Vagina (tissue), 2 donors: ENCODE measurements at regions not wholly inside any gene's neighbourhood (a gene's known extent, or its start where the extent isn't known, plus 50 kb on each side); places are given as distances from the start of the nearest gene placed in this dataset.

Experiments
- DNase-seq, 2 donors: peaks; one replicate each; pipeline ENCODE4 v3.0.0-alpha.2; 2017; ENCODE audit errors: extremely low spot score in 2 of 2
- H3K27ac ChIP-seq: fragments of 200-600 bp; sonication (generic); one replicate; pipeline ENCODE4 v1.5.1; 2019
- H3K27me3 ChIP-seq: fragments of 200-600 bp; sonication (generic); one replicate; pipeline ENCODE4 v1.5.1; 2019
- H3K36me3 ChIP-seq, 2 donors: fragments of 200-600 bp; sonication (generic); one replicate each; pipeline ENCODE4 v1.5.1; 2017 to 2019
- H3K4me1 ChIP-seq: fragments of 200-600 bp; sonication (generic); one replicate; pipeline ENCODE4 v1.5.1; 2019
- H3K4me3 ChIP-seq, 2 donors: fragments of 200-600 bp; sonication (generic); 1 replicate in 1 of 2; 2 replicates in 1 of 2; pipeline ENCODE4 v1.5.1; 2016 to 2019
- H3K9me3 ChIP-seq: fragments of 200-600 bp; sonication (generic); one replicate; pipeline ENCODE4 v1.5.1; 2019
- CTCF ChIP-seq, 3 experiments: fragments of 450-650 bp in 2 of 3; fragments of 200-600 bp in 1 of 3; sonication (generic) in 1 of 3; IDR thresholded peaks; one replicate each; pipeline ENCODE4 v1.5.1; 2017 to 2019; ENCODE audit warnings: antibody characterized with exemption in 3 of 3, mild to moderate bottlenecking in 2 of 3, moderate library complexity in 2 of 3
- POLR2A ChIP-seq, 2 donors: fragments of 450-650 bp; IDR thresholded peaks; one replicate each; pipeline ENCODE4 v1.6.1; 2017; ENCODE audit warnings: antibody characterized with exemption in 2 of 2, mild to moderate bottlenecking in 2 of 2, moderate library complexity in 2 of 2
- POLR2AphosphoS5 ChIP-seq, 2 donors: sonication (generic); formaldehyde crosslinking; IDR thresholded peaks; one replicate each; pipeline ENCODE4 v1.9.0; 2017; ENCODE audit warnings: antibody characterized with exemption in 2 of 2, mild to moderate bottlenecking in 2 of 2, low read depth in 1 of 2; ENCODE audit not compliant: insufficient read depth in 1 of 2
- intact Hi-C: fragments of 100-400 bp; cut with DNase I; formaldehyde crosslinking; loops from one replicate; pipeline ENCODE4 v1.15.1; 2023

- Histone ChIP-seq H3K4me3 (no peak overlapping the region), H3K27ac (no peak overlapping the region), H3K36me3 (no peaks in the 10 kb centered on the region), H3K9me3 (no peaks in the 10 kb centered on the region), H3K4me1 (no peaks in the 10 kb centered on the region), H3K27me3 (no peaks in the 10 kb centered on the region)
- no peak for TF ChIP-seq CTCF (IDR thresholded peaks at IDR 0.05)
- no peak for TF ChIP-seq POLR2AphosphoS5 (IDR thresholded peaks at IDR 0.05; ENCODE audit: insufficient read depth in 1 of 2, low read depth in 1 of 2)
- no peak for TF ChIP-seq POLR2A (IDR thresholded peaks at IDR 0.05)
- intact Hi-C loops = no loop called here
- peak in 1 of 2 donors; percentile 22 for DNase-seq
These were observed 187.2 kb upstream of the SOX1 start for GRCh38 chr13:111879719-111880118.

DNA sequence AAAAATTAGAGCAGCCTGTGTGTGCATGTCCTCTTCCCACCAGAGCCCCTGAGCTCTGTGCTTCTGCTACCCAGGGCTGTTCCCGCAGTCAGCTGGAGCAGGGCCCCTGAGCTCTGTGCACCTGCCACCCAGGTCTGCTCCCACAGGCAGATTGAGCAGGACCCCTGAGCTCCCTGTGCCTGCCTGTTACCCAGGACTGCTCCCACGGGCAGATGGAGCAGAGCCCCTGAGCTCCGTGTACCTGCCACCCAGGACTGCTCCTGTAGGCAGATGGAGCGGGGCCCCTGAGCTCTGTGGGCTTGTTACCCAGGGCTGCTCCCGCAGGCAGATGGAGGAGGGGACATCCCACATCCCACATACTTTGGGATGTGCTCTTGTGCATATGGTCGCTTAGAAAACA is 186.8 kb upstream of the SOX1 start:
- no peak for TF ChIP-seq CTCF (IDR thresholded peaks at IDR 0.05)
- TF ChIP-seq POLR2A (IDR thresholded peaks at IDR 0.05) = no peak
- no peak for TF ChIP-seq POLR2AphosphoS5 (IDR thresholded peaks at IDR 0.05; ENCODE audit: insufficient read depth in 1 of 2, low read depth in 1 of 2)
- no peaks in the 10 kb centered on the region for H3K4me1 ChIP-seq
- H3K9me3 ChIP-seq = no peaks in the 10 kb centered on the region
- peak; percentile 55 to 80 for DNase-seq
- no peaks in the 10 kb centered on the region for H3K27me3 ChIP-seq
- intact Hi-C loops = no loop called here
- no peak overlapping the region for H3K27ac ChIP-seq
- H3K36me3 ChIP-seq = no peaks in the 10 kb centered on the region
- H3K4me3 ChIP-seq = no peak overlapping the region

DNA sequence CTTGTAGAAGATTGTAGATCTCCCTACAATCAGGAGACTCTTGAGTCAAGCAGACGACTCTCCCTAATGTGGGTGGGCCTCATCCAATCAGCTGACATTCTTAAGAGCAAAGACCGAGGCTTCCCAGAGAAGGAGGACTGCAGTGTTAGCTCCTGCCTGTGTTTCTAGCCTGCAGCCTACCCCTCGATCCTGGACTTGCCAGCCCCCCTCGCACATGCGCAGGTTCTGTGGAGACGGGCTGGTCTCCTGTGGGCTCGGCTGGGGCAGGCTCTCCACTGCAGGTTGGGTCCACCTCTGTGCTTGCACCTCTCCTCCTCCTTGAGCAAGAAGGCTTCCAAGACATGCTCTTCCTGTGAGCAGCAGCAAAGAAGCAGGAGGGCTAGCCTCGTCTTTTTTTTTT is 185.2 kb upstream of the SOX1 start:
- TF ChIP-seq POLR2A (IDR thresholded peaks at IDR 0.05) = no peak
- no peak for TF ChIP-seq POLR2AphosphoS5 (IDR thresholded peaks at IDR 0.05; ENCODE audit: insufficient read depth in 1 of 2, low read depth in 1 of 2)
- TF ChIP-seq CTCF (IDR thresholded peaks at IDR 0.05) = no peak
- no peak overlapping the region for H3K27ac ChIP-seq
- no peaks in the 10 kb centered on the region for H3K9me3 ChIP-seq
- no peaks in the 10 kb centered on the region for H3K4me1 ChIP-seq
- H3K27me3 ChIP-seq = no peaks in the 10 kb centered on the region
- intact Hi-C loops = no loop called here
- H3K4me3 ChIP-seq = no peak overlapping the region
- DNase-seq = peak; percentile 46 to 74
- H3K36me3 ChIP-seq = no peaks in the 10 kb centered on the region

DNA sequence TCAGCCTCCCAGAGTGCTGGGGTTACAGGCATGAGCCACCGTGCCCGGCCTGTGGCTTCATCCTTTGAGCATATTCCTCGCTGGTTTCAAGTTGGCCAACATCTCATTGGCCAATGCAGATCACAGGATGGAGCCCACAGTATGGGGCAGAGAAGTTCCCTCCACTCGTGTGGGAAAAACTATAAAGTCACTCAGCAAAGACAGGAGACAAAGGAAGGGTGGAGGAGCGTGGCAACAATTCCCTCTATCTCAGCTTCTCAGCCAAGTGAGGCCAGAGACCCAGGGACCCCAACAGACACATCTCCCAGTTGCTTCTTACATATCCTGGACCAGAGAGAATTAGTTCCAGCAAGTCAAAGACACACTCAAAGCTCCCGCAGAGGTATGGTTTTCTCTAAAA is 184.6 kb upstream of the SOX1 start:
- Histone ChIP-seq H3K4me3 (no peak overlapping the region), H3K27me3 (no peaks in the 10 kb centered on the region), H3K9me3 (no peaks in the 10 kb centered on the region), H3K27ac (no peak overlapping the region), H3K4me1 (no peaks in the 10 kb centered on the region), H3K36me3 (no peaks in the 10 kb centered on the region)
- intact Hi-C loops = no loop called here
- no peak for TF ChIP-seq POLR2A (IDR thresholded peaks at IDR 0.05)
- no peak for TF ChIP-seq CTCF (IDR thresholded peaks at IDR 0.05)
- TF ChIP-seq POLR2AphosphoS5 (IDR thresholded peaks at IDR 0.05; ENCODE audit: insufficient read depth in 1 of 2, low read depth in 1 of 2) = no peak
- DNase-seq = peak; percentile 37 to 47

DNA sequence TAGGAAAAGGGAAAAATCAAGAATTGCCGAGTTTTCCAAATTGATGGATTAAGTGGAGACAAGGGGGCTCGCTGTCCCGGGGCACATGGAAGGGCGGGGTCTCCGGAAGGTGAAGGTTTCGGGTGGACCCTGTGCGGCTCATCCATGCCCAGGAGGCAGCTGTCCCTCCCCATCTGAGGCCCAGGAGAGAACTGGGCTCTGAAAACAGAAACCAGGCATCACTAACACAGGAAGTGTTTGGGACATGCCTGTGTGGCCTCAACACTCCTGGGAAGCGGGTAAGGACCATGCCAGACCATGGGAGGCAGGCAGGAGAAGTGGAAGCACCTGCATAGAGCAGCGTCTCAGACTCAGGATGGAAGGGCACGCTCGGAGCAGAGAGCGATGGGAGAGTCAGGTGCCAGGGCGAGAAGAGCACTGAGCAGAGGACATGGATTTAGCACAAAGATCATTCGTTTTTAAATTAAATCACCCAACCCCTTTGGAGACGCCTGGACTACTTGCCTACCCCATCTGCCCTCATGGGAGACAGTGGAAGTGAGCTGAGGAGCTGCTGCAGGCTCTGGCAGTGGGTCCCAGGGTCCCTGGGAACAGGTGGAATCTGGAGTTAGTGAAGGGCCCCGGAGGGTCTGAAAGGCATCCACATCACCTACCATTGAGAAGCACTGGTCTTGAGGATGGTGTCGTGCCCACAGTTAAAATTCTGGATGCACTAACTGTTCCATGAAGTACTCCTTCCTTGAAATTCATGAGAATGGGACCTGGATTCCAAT is 183.2 kb upstream of the SOX1 start:
- DNase-seq = peak; percentile 29 to 64
- no peak overlapping the region for H3K27ac ChIP-seq
- H3K4me1 ChIP-seq = no peaks in the 10 kb centered on the region
- TF ChIP-seq CTCF (IDR thresholded peaks at IDR 0.05) (no peak), POLR2AphosphoS5 (IDR thresholded peaks at IDR 0.05; ENCODE audit: insufficient read depth in 1 of 2, low read depth in 1 of 2) (no peak), POLR2A (IDR thresholded peaks at IDR 0.05) (no peak)
- H3K4me3 ChIP-seq = no peak overlapping the region
- intact Hi-C loops = no loop called here
- H3K9me3 ChIP-seq = no peaks in the 10 kb centered on the region
- no peaks in the 10 kb centered on the region for H3K36me3 ChIP-seq
- no peaks in the 10 kb centered on the region for H3K27me3 ChIP-seq
